H1 (cell line): ENCODE measurements at regions not wholly inside any gene's neighbourhood (a gene's known extent, or its start where the extent isn't known, plus 50 kb on each side); places are given as distances from the start of the nearest gene placed in this dataset.

Source experiments
- SIN3A ChIP-seq, 2 experiments: IDR thresholded peaks in 1 of 2; conservative IDR thresholded peaks in 1 of 2; 2 replicates each; pipeline ENCODE4 v1.6.1; 2011 to 2012; ENCODE audit warnings: low read length in 2 of 2, improper control_type of control experiment in 1 of 2, low read depth in 1 of 2, mild to moderate bottlenecking in 1 of 2
- SUZ12 ChIP-seq: fragments of 200-600 bp; sonication (generic); IDR thresholded peaks from 2 replicates; pipeline ENCODE4 v1.6.1; 2012; ENCODE audit warnings: mild to moderate bottlenecking, inconsistent platforms, low read length, moderate library complexity, mixed read lengths

DNA sequence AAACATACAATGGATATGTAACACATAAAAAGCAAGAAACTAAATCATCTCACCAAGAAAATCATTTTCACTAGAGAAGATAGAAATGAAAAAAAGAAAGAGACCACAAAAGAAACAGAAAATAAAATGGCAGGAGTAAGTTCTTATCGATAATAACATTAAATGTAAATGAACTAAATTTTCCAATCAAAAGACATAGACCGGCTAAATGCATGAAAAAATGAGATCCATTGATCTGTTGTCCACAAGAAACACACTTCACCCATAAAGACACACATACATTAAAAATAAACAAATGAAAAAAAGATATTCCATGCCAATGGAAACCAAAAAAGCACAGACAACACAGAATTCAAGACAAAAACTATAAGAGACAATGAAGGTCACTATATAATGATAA, 1771.9 kb downstream of the SI start (continued):
- TF ChIP-seq SIN3A (conservative IDR thresholded peaks at IDR 0.05 in 1 of 2, IDR thresholded peaks at IDR 0.05 in 1 of 2; ENCODE audit: low read depth in 1 of 2, low read length in 2 of 2) (no peak), SUZ12 (no peak)
